IMR-90 (cell line): ENCODE measurements at regions not wholly inside any gene's neighbourhood (a gene's known extent, or its start where the extent isn't known, plus 50 kb on each side); places are given as distances from the start of the nearest gene placed in this dataset.

ENCODE experiments used
- ATAC-seq: fragments of 200-7000 bp; cut with Tn5 transposase; 2 replicates; pipeline ENCODE4 v1.9.1; 2020; ENCODE audit warnings: low read depth, mild to moderate bottlenecking, moderate library complexity
- BruUV-seq: library from RNA; stranded (reverse); fragments of 400-500 nt; replicated peaks from 2 replicates; lab custom pipeline; 2021; lab: Mats Ljungman, UMichigan
- CTCF ChIA-PET: fragments of 300-600 bp; formaldehyde crosslinking; extraction: SDS; loops from one replicate; lab custom pipeline; 2021; ENCODE audit warnings: antibody characterized with exemption; lab: Yijun Ruan, JAX
- POLR2A ChIA-PET: fragments of 300-600 bp; sonication (Branson Sonifier 250); formaldehyde crosslinking; loops from one replicate; lab custom pipeline; 2022; ENCODE audit warnings: antibody characterized with exemption; ENCODE audit not compliant: unreplicated experiment; lab: Charles Lee
- DNase-seq: peaks from one replicate; pipeline ENCODE4 v3.0.0; 2013
- H2AFZ ChIP-seq: replicated peaks from 2 replicates; pipeline ENCODE3; 2013; ENCODE audit warnings: low read length, mild to moderate bottlenecking; ENCODE audit not compliant: poor library complexity
- H2AK5ac ChIP-seq: 2 replicates; pipeline ENCODE4 v1.6.1; 2013; ENCODE audit warnings: low read depth, low read length, inconsistent platforms
- H2AK9ac ChIP-seq: replicated peaks from 2 replicates; pipeline ENCODE3; 2013; ENCODE audit warnings: mild to moderate bottlenecking, low read depth, low read length, moderate library complexity; ENCODE audit not compliant: poor library complexity
- H2BK120ac ChIP-seq: 2 replicates; pipeline ENCODE4 v1.6.1; 2013; ENCODE audit warnings: low read depth, low read length, inconsistent platforms
- H2BK15ac ChIP-seq: 3 replicates; pipeline ENCODE4 v1.6.1; 2013; ENCODE audit warnings: low read depth, low read length, inconsistent platforms
- H2BK20ac ChIP-seq: 2 replicates; pipeline ENCODE4 v1.6.1; 2013; ENCODE audit warnings: low read depth, mild to moderate bottlenecking, inconsistent platforms, low read length, moderate library complexity
- H2BK5ac ChIP-seq: 2 replicates; pipeline ENCODE4 v1.6.1; 2013; ENCODE audit warnings: mild to moderate bottlenecking, low read depth, low read length, inconsistent platforms; ENCODE audit not compliant: poor library complexity, severe bottlenecking
- H3K14ac ChIP-seq: replicated peaks from 2 replicates; pipeline ENCODE4 v1.6.1; 2013; ENCODE audit warnings: low read depth, low read length, inconsistent platforms
- H3K18ac ChIP-seq: 2 replicates; pipeline ENCODE4 v1.6.1; 2013; ENCODE audit warnings: low read depth, low read length, control low read depth
- H3K23ac ChIP-seq: 2 replicates; pipeline ENCODE4 v1.6.1; 2013; ENCODE audit warnings: low read depth, low read length, inconsistent platforms
- H3K27ac ChIP-seq: 2 replicates; pipeline ENCODE4 v1.5.1; 2013; ENCODE audit warnings: mild to moderate bottlenecking, control low read depth, low read length; ENCODE audit not compliant: insufficient read depth
- H3K27me3 ChIP-seq: 2 replicates; pipeline ENCODE4 v1.6.1; 2013; ENCODE audit warnings: low read length; ENCODE audit not compliant: control insufficient read depth, insufficient read depth
- H3K36me3 ChIP-seq: 2 replicates; pipeline ENCODE4 v1.6.1; 2013; ENCODE audit warnings: low read length, mixed read lengths; ENCODE audit not compliant: control insufficient read depth, insufficient read depth
- H3K4ac ChIP-seq: 2 replicates; pipeline ENCODE4 v1.6.1; 2013; ENCODE audit warnings: low read depth, low read length, inconsistent platforms
- H3K4me1 ChIP-seq: 2 replicates; pipeline ENCODE4 v1.6.1; 2013; ENCODE audit warnings: low read length, mixed read lengths; ENCODE audit not compliant: control insufficient read depth, insufficient read depth
- H3K4me2 ChIP-seq: 2 replicates; pipeline ENCODE4 v1.6.1; 2013; ENCODE audit warnings: low read depth, mild to moderate bottlenecking, control low read depth, low read length, moderate library complexity
- H3K4me3 ChIP-seq: 2 replicates; pipeline ENCODE4 v1.5.1; 2013; ENCODE audit warnings: low read depth, mild to moderate bottlenecking, control low read depth, low read length, moderate library complexity; ENCODE audit not compliant: insufficient read depth
- H3K56ac ChIP-seq: 2 replicates; pipeline ENCODE4 v1.6.1; 2013; ENCODE audit warnings: low read length, inconsistent platforms; ENCODE audit not compliant: insufficient read depth; ENCODE audit errors: extremely low read depth
- H3K79me1 ChIP-seq, 2 experiments: 2 replicates each; pipeline ENCODE4 v1.6.1; 2013; ENCODE audit warnings: low read length in 2 of 2, inconsistent platforms in 1 of 2, low read depth in 1 of 2
- H3K9ac ChIP-seq: 2 replicates; pipeline ENCODE4 v1.6.1; 2013; ENCODE audit warnings: low read depth, low read length, control low read depth
- H3K9me1 ChIP-seq: 2 replicates; pipeline ENCODE4 v1.6.1; 2013; ENCODE audit warnings: low read length, inconsistent platforms; ENCODE audit not compliant: insufficient read depth
- H3K9me3 ChIP-seq: 2 replicates; pipeline ENCODE4 v1.6.1; 2013; ENCODE audit warnings: low read length; ENCODE audit not compliant: control insufficient read depth, insufficient read depth
- H4K20me1 ChIP-seq: 2 replicates; pipeline ENCODE4 v1.6.1; 2013; ENCODE audit warnings: low read length, inconsistent platforms; ENCODE audit not compliant: insufficient read depth
- H4K5ac ChIP-seq: 2 replicates; pipeline ENCODE4 v1.6.1; 2013; ENCODE audit warnings: mild to moderate bottlenecking, low read depth, low read length, control low read depth
- H4K8ac ChIP-seq, 2 experiments: 2 replicates each; pipeline ENCODE4 v1.6.1; 2013; ENCODE audit warnings: low read depth in 2 of 2, low read length in 2 of 2, control low read depth in 1 of 2, inconsistent platforms in 1 of 2
- H4K91ac ChIP-seq: 2 replicates; pipeline ENCODE4 v1.6.1; 2013; ENCODE audit warnings: low read depth, low read length, inconsistent platforms; ENCODE audit not compliant: insufficient read depth
- BHLHE40 ChIP-seq: fragments of 150-350 bp; IDR thresholded peaks from 2 replicates; pipeline ENCODE4 v1.6.1; 2016; ENCODE audit warnings: mild to moderate bottlenecking, low read depth, low read length
- CEBPB ChIP-seq: IDR thresholded peaks from 2 replicates; pipeline ENCODE4 v1.6.1; 2012; ENCODE audit warnings: low read depth, low read length, improper control_type of control experiment
- CHD1 ChIP-seq: IDR thresholded peaks from 2 replicates; pipeline ENCODE4 v1.6.1; 2012; ENCODE audit warnings: low read depth, low read length, improper control_type of control experiment
- ELK1 ChIP-seq: fragments of 150-350 bp; IDR thresholded peaks from 2 replicates; pipeline ENCODE4 v1.6.1; 2016; ENCODE audit warnings: low read depth, mild to moderate bottlenecking, low read length, moderate library complexity, borderline replicate concordance
- FOS ChIP-seq: fragments of 150-350 bp; IDR thresholded peaks from 2 replicates; pipeline ENCODE4 v1.6.1; 2016; ENCODE audit warnings: low read depth, low read length
- MAFK ChIP-seq: IDR thresholded peaks from 2 replicates; pipeline ENCODE4 v1.6.1; 2012; ENCODE audit warnings: low read depth, low read length, improper control_type of control experiment
- MAZ ChIP-seq: IDR thresholded peaks from 2 replicates; pipeline ENCODE4 v1.6.1; 2012; ENCODE audit warnings: low read depth, mild to moderate bottlenecking, low read length, improper control_type of control experiment, moderate library complexity, borderline replicate concordance
- MXI1 ChIP-seq: IDR thresholded peaks from 2 replicates; pipeline ENCODE4 v1.6.1; 2012; ENCODE audit warnings: low read depth, mild to moderate bottlenecking, low read length, moderate library complexity, borderline replicate concordance
- NFE2L2 ChIP-seq: fragments of 150-350 bp; IDR thresholded peaks from 2 replicates; pipeline ENCODE4 v1.6.1; 2016; ENCODE audit warnings: low read depth, mild to moderate bottlenecking, low read length
- POLR2A ChIP-seq: IDR thresholded peaks from 2 replicates; pipeline ENCODE4 v1.6.1; 2012; ENCODE audit warnings: mild to moderate bottlenecking, low read depth, low read length
- RAD21 ChIP-seq: IDR thresholded peaks from 2 replicates; pipeline ENCODE4 v1.6.1; 2012; ENCODE audit warnings: low read length, improper control_type of control experiment
- RCOR1 ChIP-seq: IDR thresholded peaks from 2 replicates; pipeline ENCODE4 v1.6.1; 2012; ENCODE audit warnings: mild to moderate bottlenecking, low read length, improper control_type of control experiment; ENCODE audit not compliant: insufficient replicate concordance
- RFX5 ChIP-seq: IDR thresholded peaks from 2 replicates; pipeline ENCODE4 v1.8.0; 2012; ENCODE audit warnings: low read depth, mild to moderate bottlenecking, low read length, moderate library complexity
- SMC3 ChIP-seq: fragments of 150-350 bp; IDR thresholded peaks from 2 replicates; pipeline ENCODE4 v1.6.1; 2016; ENCODE audit warnings: low read depth, mild to moderate bottlenecking, antibody characterized with exemption, low read length, moderate library complexity
- USF2 ChIP-seq: fragments of 150-350 bp; IDR thresholded peaks from 2 replicates; pipeline ENCODE4 v1.6.1; 2017; ENCODE audit warnings: mild to moderate bottlenecking, antibody characterized with exemption, low read length, low read depth
- dilution Hi-C: fragments of 300-500 bp; cut with HindIII; formaldehyde crosslinking; loops from one replicate; pipeline ENCODE4 v1.14.3; 2018; ENCODE audit warnings: low sequenced_read_pairs; ENCODE audit not compliant: unreplicated experiment
- in situ Hi-C: fragments of 300-500 bp; cut with MboI; formaldehyde crosslinking; loops from 3 replicates; pipeline ENCODE4 v1.14.3; 2019; ENCODE audit warnings: low sequenced_read_pairs, inconsistent platforms, mixed read lengths
- intact Hi-C: fragments of 100-400 bp; cut with micrococcal nuclease; formaldehyde crosslinking; loops from 2 replicates; pipeline ENCODE4 v1.10.0; 2022
- TF ChIP-seq, protein P1 (sequence below): conservative IDR thresholded peaks from 2 replicates; pipeline ENCODE4 v1.5.1; 2012; ENCODE audit warnings: mild to moderate bottlenecking, low read depth, low read length, improper control_type of control experiment

DNA sequence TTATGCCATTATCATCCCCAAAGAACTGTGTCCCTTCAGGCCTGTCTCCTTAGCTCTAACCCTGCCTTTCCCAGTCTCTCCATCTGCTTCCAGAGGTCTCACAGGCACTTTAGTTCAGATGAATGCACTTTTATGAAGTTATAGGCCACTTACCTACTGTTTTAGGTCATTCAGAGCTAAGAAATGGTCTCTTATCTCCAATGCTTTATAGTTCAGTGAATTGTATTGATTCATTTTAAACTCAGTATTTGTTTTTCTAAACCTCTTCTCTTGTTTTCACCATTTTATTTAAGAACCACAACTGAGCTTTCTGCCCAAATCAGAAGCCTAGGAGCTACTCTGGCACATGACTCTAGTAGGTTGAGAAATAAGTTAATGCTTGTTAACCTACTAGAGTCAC is 197.5 kb upstream of the ATP2B1 start:
- CTCF ChIA-PET, result no interaction called here
- intact Hi-C loops, result no loop called here

More for the DNA sequence above, 197.5 kb upstream of the ATP2B1 start:
- Histone ChIP-seq H3K23ac (no peak overlapping the region), H3K27me3 (no peaks in the 10 kb centered on the region), H2BK5ac (no peak overlapping the region), H2BK20ac (no peak overlapping the region), H2BK15ac (no peak overlapping the region), H4K91ac (no peak overlapping the region), H3K79me1 (no peaks in the 10 kb centered on the region), H4K8ac (no peak overlapping the region), H3K4me3 (no peak overlapping the region), H3K56ac (no peak overlapping the region), H3K9ac (no peak overlapping the region), H3K9me3 (no peaks in the 10 kb centered on the region; the same call in 1 of the 2 replicates), H3K9me1 (no peaks in the 10 kb centered on the region), H2AK9ac (no peak overlapping the region), H3K27ac (no peak overlapping the region), H3K4me1 (no peaks in the 10 kb centered on the region), H3K4me2 (no peak overlapping the region), H4K20me1 (no peaks in the 10 kb centered on the region), H4K5ac (no peak overlapping the region), H3K18ac (no peak overlapping the region), H3K14ac (no peak overlapping the region), H2BK120ac (no peak overlapping the region), H3K4ac (no peak overlapping the region), H2AFZ (no peak overlapping the region), H3K36me3 (no peaks in the 10 kb centered on the region), H2AK5ac (no peak overlapping the region)
- POLR2A ChIA-PET, result no interaction called here
- ATAC-seq, result no peak
- BruUV-seq, result no TSS peak
- dilution Hi-C loops, result no loop called here
- TF ChIP-seq, protein P1, sequence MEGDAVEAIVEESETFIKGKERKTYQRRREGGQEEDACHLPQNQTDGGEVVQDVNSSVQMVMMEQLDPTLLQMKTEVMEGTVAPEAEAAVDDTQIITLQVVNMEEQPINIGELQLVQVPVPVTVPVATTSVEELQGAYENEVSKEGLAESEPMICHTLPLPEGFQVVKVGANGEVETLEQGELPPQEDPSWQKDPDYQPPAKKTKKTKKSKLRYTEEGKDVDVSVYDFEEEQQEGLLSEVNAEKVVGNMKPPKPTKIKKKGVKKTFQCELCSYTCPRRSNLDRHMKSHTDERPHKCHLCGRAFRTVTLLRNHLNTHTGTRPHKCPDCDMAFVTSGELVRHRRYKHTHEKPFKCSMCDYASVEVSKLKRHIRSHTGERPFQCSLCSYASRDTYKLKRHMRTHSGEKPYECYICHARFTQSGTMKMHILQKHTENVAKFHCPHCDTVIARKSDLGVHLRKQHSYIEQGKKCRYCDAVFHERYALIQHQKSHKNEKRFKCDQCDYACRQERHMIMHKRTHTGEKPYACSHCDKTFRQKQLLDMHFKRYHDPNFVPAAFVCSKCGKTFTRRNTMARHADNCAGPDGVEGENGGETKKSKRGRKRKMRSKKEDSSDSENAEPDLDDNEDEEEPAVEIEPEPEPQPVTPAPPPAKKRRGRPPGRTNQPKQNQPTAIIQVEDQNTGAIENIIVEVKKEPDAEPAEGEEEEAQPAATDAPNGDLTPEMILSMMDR, result no peak
- TF ChIP-seq RCOR1 (no peak), NFE2L2 (no peak), FOS (no peak), SMC3 (no peak), RFX5 (no peak), MAFK (no peak), ELK1 (no peak), BHLHE40 (no peak), MXI1 (no peak), CEBPB (no peak), MAZ (no peak), RAD21 (no peak), USF2 (no peak), POLR2A (no peak), CHD1 (no peak)
- in situ Hi-C loops, result no loop called here
- DNase-seq, result no peak
